GM19397 (cell line): ENCODE measurements at regions not wholly inside any gene's neighbourhood (a gene's known extent, or its start where the extent isn't known, plus 50 kb on each side); places are given as distances from the start of the nearest gene placed in this dataset.

Experiments
- ATAC-seq: cut with Tn5 transposase; IDR thresholded peaks from one replicate; pipeline ENCODE4 v1.9.1; 2021; ENCODE audit warnings: mild to moderate bottlenecking, moderate library complexity; ENCODE audit not compliant: unreplicated experiment

GRCh38 chr12:24069532-24070395 lies 120.3 kb upstream of the SOX5 start:
- no peak for ATAC-seq

- ATAC-seq, result no peak
These were observed 117.4 kb upstream of the SOX5 start for GRCh38 chr12:24066865-24067264.

GRCh38 chr12:24066097-24066496 lies 116.6 kb upstream of the SOX5 start:
- ATAC-seq, result no peak

GRCh38 chr12:24062642-24063245 lies 113.3 kb upstream of the SOX5 start:
- no peak for ATAC-seq

- no peak for ATAC-seq
These were observed 110.6 kb upstream of the SOX5 start for GRCh38 chr12:24060089-24060488.

GRCh38 chr12:24057920-24058476 lies 108.5 kb upstream of the SOX5 start:
- no peak for ATAC-seq

- no peak for ATAC-seq
These were observed 106.3 kb upstream of the SOX5 start for GRCh38 chr12:24055747-24056146.

- ATAC-seq, result no peak
These were observed 104.9 kb upstream of the SOX5 start for GRCh38 chr12:24054416-24054815.

- no peak for ATAC-seq
These were observed 100.3 kb upstream of the SOX5 start for GRCh38 chr12:24049728-24050127.

GRCh38 chr12:24049101-24049500 lies 99.6 kb upstream of the SOX5 start:
- no peak for ATAC-seq

GRCh38 chr12:24048446-24048845 lies 99.0 kb upstream of the SOX5 start:
- no peak for ATAC-seq

GRCh38 chr12:24047326-24047725 lies 97.9 kb upstream of the SOX5 start:
- ATAC-seq, result no peak

GRCh38 chr12:24045816-24046257 lies 96.4 kb upstream of the SOX5 start:
- ATAC-seq, result no peak

- no peak for ATAC-seq
These were observed 95.7 kb upstream of the SOX5 start for GRCh38 chr12:24044941-24045703.

- no peak for ATAC-seq
These were observed 93.2 kb upstream of the SOX5 start for GRCh38 chr12:24042651-24043050.

- ATAC-seq, result no peak
These were observed 89.6 kb upstream of the SOX5 start for GRCh38 chr12:24039113-24039525.

GRCh38 chr12:24038211-24038997 lies 88.9 kb upstream of the SOX5 start:
- no peak for ATAC-seq

- ATAC-seq, result no peak
These were observed 87.2 kb upstream of the SOX5 start for GRCh38 chr12:24036438-24037216.

GRCh38 chr12:24034894-24035293 lies 85.4 kb upstream of the SOX5 start:
- ATAC-seq, result no peak

GRCh38 chr12:24034160-24034559 lies 84.7 kb upstream of the SOX5 start:
- no peak for ATAC-seq
